ENCODE measurements at regions not wholly inside any gene's neighbourhood (a gene's known extent, or its start where the extent isn't known, plus 50 kb on each side); places are given as distances from the start of the nearest gene placed in this dataset.

GRCh38 chr4:81343046-81343445 is 128.0 kb upstream of the PRKG2 start:
- Histone ChIP-seq H4K8ac (ENCODE audit: low read length) (no peak overlapping the region), H3K4me2 (ENCODE audit: low read length, poor library complexity, severe bottlenecking) (no peak overlapping the region)
- WGBS = 95% methylated on average over 1 of the region's 1 CpG

GRCh38 chr4:81337211-81337610 is 122.2 kb upstream of the PRKG2 start:
- Histone ChIP-seq H2BK5ac (ENCODE audit: low read depth, low read length, poor library complexity, severe bottlenecking) (no peak overlapping the region), H3K14ac (ENCODE audit: low read length in 2 of 2) (no peak overlapping the region), H3K23ac (ENCODE audit: low read length in 2 of 2) (no peak overlapping the region), H2BK12ac (ENCODE audit: low read length in 2 of 2) (no peak overlapping the region), H2AFZ (ENCODE audit: low read depth, low read length) (no peak overlapping the region), H3K36me3 (ENCODE audit: control insufficient read depth in 1 of 2, insufficient read depth in 2 of 2, low read depth in 1 of 2, low read length in 2 of 2) (no peaks in the 10 kb centered on the region), H4K91ac (ENCODE audit: low read length) (no peak overlapping the region), H3K18ac (ENCODE audit: low read depth in 1 of 2, low read length in 2 of 2) (no peak overlapping the region), H2AK5ac (ENCODE audit: low read length, severe bottlenecking) (no peak overlapping the region), H2BK15ac (ENCODE audit: low read depth, poor library complexity, severe bottlenecking) (no peak overlapping the region), H3K9me3 (ENCODE audit: control insufficient read depth, low read length) (peaks cover 2% of the 10 kb centered on the region), H4K8ac (ENCODE audit: low read length) (no peak overlapping the region), H2BK120ac (ENCODE audit: low read depth, low read length) (no peak overlapping the region), H3K4me2 (ENCODE audit: low read length, poor library complexity, severe bottlenecking) (no peak overlapping the region), H3K9ac (ENCODE audit: low read length) (no peak overlapping the region), H3K4me1 (ENCODE audit: control insufficient read depth, insufficient read depth, low read depth, low read length) (no peaks in the 10 kb centered on the region), H3K27ac (ENCODE audit: low read length, poor library complexity, severe bottlenecking) (no peak overlapping the region), H3K4ac (ENCODE audit: low read depth in 1 of 2, low read length in 2 of 2) (no peak overlapping the region), H3K4me3 (ENCODE audit: insufficient read depth in 1 of 2, low read depth in 1 of 2, low read length in 2 of 2) (no peak overlapping the region), H3K79me1 (replicated peaks; ENCODE audit: low read length, poor library complexity, severe bottlenecking) (no peaks in the 10 kb centered on the region), H3K27me3 (ENCODE audit: control insufficient read depth in 1 of 2, insufficient read depth in 1 of 2, low read length in 2 of 2) (no peaks in the 10 kb centered on the region)
- WGBS = no CpG with 5 or more reads among the region's 1 CpG
- no peak for DNase-seq

More at GRCh38 chr4:81343046-81343445, 128.0 kb upstream of the PRKG2 start:
- Histone ChIP-seq H4K91ac (ENCODE audit: low read length) (no peak overlapping the region), H3K4ac (ENCODE audit: low read depth in 1 of 2, low read length in 2 of 2) (no peak overlapping the region), H2BK120ac (ENCODE audit: low read depth, low read length) (no peak overlapping the region), H2BK5ac (ENCODE audit: low read depth, low read length, poor library complexity, severe bottlenecking) (no peak overlapping the region), H2AK5ac (ENCODE audit: low read length, severe bottlenecking) (no peak overlapping the region), H3K4me3 (ENCODE audit: insufficient read depth in 1 of 2, low read depth in 1 of 2, low read length in 2 of 2) (no peak overlapping the region), H3K14ac (ENCODE audit: low read length in 2 of 2) (no peak overlapping the region), H3K79me1 (replicated peaks; ENCODE audit: low read length, poor library complexity, severe bottlenecking) (no peaks in the 10 kb centered on the region), H3K27ac (ENCODE audit: low read length, poor library complexity, severe bottlenecking) (no peak overlapping the region), H2BK15ac (ENCODE audit: low read depth, poor library complexity, severe bottlenecking) (no peak overlapping the region), H3K9ac (ENCODE audit: low read length) (no peak overlapping the region), H3K18ac (ENCODE audit: low read depth in 1 of 2, low read length in 2 of 2) (no peak overlapping the region), H3K23ac (ENCODE audit: low read length in 2 of 2) (no peak overlapping the region), H3K4me1 (ENCODE audit: control insufficient read depth, insufficient read depth, low read depth, low read length) (no peaks in the 10 kb centered on the region), H2BK12ac (ENCODE audit: low read length in 2 of 2) (no peak overlapping the region), H3K36me3 (ENCODE audit: control insufficient read depth in 1 of 2, insufficient read depth in 2 of 2, low read depth in 1 of 2, low read length in 2 of 2) (no peaks in the 10 kb centered on the region), H2AFZ (ENCODE audit: low read depth, low read length) (no peak overlapping the region), H3K27me3 (ENCODE audit: control insufficient read depth in 1 of 2, insufficient read depth in 1 of 2, low read length in 2 of 2) (no peaks in the 10 kb centered on the region), H3K9me3 (ENCODE audit: control insufficient read depth, low read length) (peaks cover 6% of the 10 kb centered on the region)
- DNase-seq = no peak

GRCh38 chr4:81335122-81335912 is 120.3 kb upstream of the PRKG2 start:
- Histone ChIP-seq H2BK15ac (ENCODE audit: low read depth, poor library complexity, severe bottlenecking) (no peak overlapping the region), H2AK5ac (ENCODE audit: low read length, severe bottlenecking) (no peak overlapping the region), H3K14ac (ENCODE audit: low read length in 2 of 2) (no peak overlapping the region), H3K9ac (ENCODE audit: low read length) (peak overlapping the region; percentile 60), H3K4ac (ENCODE audit: low read depth in 1 of 2, low read length in 2 of 2) (no peak overlapping the region), H3K4me1 (ENCODE audit: control insufficient read depth, insufficient read depth, low read depth, low read length) (no peaks in the 10 kb centered on the region), H2BK120ac (ENCODE audit: low read depth, low read length) (no peak overlapping the region), H3K4me3 (ENCODE audit: insufficient read depth in 1 of 2, low read depth in 1 of 2, low read length in 2 of 2) (peak overlapping the region in 1 of 2 experiments; percentile 33), H4K8ac (ENCODE audit: low read length) (no peak overlapping the region), H3K18ac (ENCODE audit: low read depth in 1 of 2, low read length in 2 of 2) (no peak overlapping the region), H3K27ac (ENCODE audit: low read length, poor library complexity, severe bottlenecking) (no peak overlapping the region), H2BK12ac (ENCODE audit: low read length in 2 of 2) (no peak overlapping the region), H2BK5ac (ENCODE audit: low read depth, low read length, poor library complexity, severe bottlenecking) (no peak overlapping the region), H3K4me2 (ENCODE audit: low read length, poor library complexity, severe bottlenecking) (no peak overlapping the region), H3K9me3 (ENCODE audit: control insufficient read depth, low read length) (no peaks in the 10 kb centered on the region), H3K23ac (ENCODE audit: low read length in 2 of 2) (no peak overlapping the region), H3K27me3 (ENCODE audit: control insufficient read depth in 1 of 2, insufficient read depth in 1 of 2, low read length in 2 of 2) (no peaks in the 10 kb centered on the region), H3K36me3 (ENCODE audit: control insufficient read depth in 1 of 2, insufficient read depth in 2 of 2, low read depth in 1 of 2, low read length in 2 of 2) (no peaks in the 10 kb centered on the region), H2AFZ (ENCODE audit: low read depth, low read length) (no peak overlapping the region), H3K79me1 (replicated peaks; ENCODE audit: low read length, poor library complexity, severe bottlenecking) (no peaks in the 10 kb centered on the region), H4K91ac (ENCODE audit: low read length) (no peak overlapping the region)
- no peak for DNase-seq
- 89% methylated on average over 2 of the region's 5 CpGs for WGBS

- Histone ChIP-seq H3K79me1 (replicated peaks; ENCODE audit: low read length, poor library complexity, severe bottlenecking) (no peaks in the 10 kb centered on the region), H3K9me3 (ENCODE audit: control insufficient read depth, low read length) (peaks cover 4% of the 10 kb centered on the region), H3K4me3 (ENCODE audit: insufficient read depth in 1 of 2, low read depth in 1 of 2, low read length in 2 of 2) (no peak overlapping the region), H2BK12ac (ENCODE audit: low read length in 2 of 2) (no peak overlapping the region), H3K9ac (ENCODE audit: low read length) (no peak overlapping the region), H2AFZ (ENCODE audit: low read depth, low read length) (no peak overlapping the region), H3K36me3 (ENCODE audit: control insufficient read depth in 1 of 2, insufficient read depth in 2 of 2, low read depth in 1 of 2, low read length in 2 of 2) (no peaks in the 10 kb centered on the region), H2BK5ac (ENCODE audit: low read depth, low read length, poor library complexity, severe bottlenecking) (no peak overlapping the region), H4K8ac (ENCODE audit: low read length) (no peak overlapping the region), H3K27ac (ENCODE audit: low read length, poor library complexity, severe bottlenecking) (no peak overlapping the region), H3K23ac (ENCODE audit: low read length in 2 of 2) (no peak overlapping the region), H3K18ac (ENCODE audit: low read depth in 1 of 2, low read length in 2 of 2) (no peak overlapping the region), H2BK15ac (ENCODE audit: low read depth, poor library complexity, severe bottlenecking) (no peak overlapping the region), H3K4me2 (ENCODE audit: low read length, poor library complexity, severe bottlenecking) (no peak overlapping the region), H3K4me1 (ENCODE audit: control insufficient read depth, insufficient read depth, low read depth, low read length) (no peaks in the 10 kb centered on the region), H2AK5ac (ENCODE audit: low read length, severe bottlenecking) (no peak overlapping the region), H3K4ac (ENCODE audit: low read depth in 1 of 2, low read length in 2 of 2) (no peak overlapping the region), H4K91ac (ENCODE audit: low read length) (no peak overlapping the region), H3K27me3 (ENCODE audit: control insufficient read depth in 1 of 2, insufficient read depth in 1 of 2, low read length in 2 of 2) (no peaks in the 10 kb centered on the region), H3K14ac (ENCODE audit: low read length in 2 of 2) (no peak overlapping the region), H2BK120ac (ENCODE audit: low read depth, low read length) (no peak overlapping the region)
- 60% methylated on average over 1 of the region's 1 CpG for WGBS
- no peak for DNase-seq
Measured at GRCh38 chr4:81330018-81330417, 115.0 kb upstream of the PRKG2 start.

Data from mesenchymal stem cell (in vitro differentiated cells and primary cell).